C4-2B (cell line): ENCODE measurements at regions not wholly inside any gene's neighbourhood (a gene's known extent, or its start where the extent isn't known, plus 50 kb on each side); places are given as distances from the start of the nearest gene placed in this dataset.

Source experiments
- CTCF ChIP-seq: fragments of 450-650 bp; conservative IDR thresholded peaks from 2 replicates; pipeline ENCODE4 v1.5.1; 2017; ENCODE audit warnings: mild to moderate bottlenecking
- ZFX ChIP-seq: fragments of 450-650 bp; IDR thresholded peaks from 2 replicates; pipeline ENCODE4 v1.6.1; 2017

GRCh38 chr15:61457050-61457733, 228.1 kb upstream of the RORA start:
- no peak for TF ChIP-seq CTCF
- TF ChIP-seq ZFX: no peak
